SK-N-SH (cell line): ENCODE measurements at regions not wholly inside any gene's neighbourhood (a gene's known extent, or its start where the extent isn't known, plus 50 kb on each side); places are given as distances from the start of the nearest gene placed in this dataset.

ENCODE experiments used
- EZH2phosphoT487 ChIP-seq: fragments of 200-600 bp; sonication (generic); IDR thresholded peaks from 2 replicates; pipeline ENCODE4 v1.6.1; 2017; ENCODE audit warnings: low read depth, mixed run types, mild to moderate bottlenecking, antibody characterized with exemption, moderate library complexity, borderline replicate concordance
- GATA2 ChIP-seq: sonication (generic); formaldehyde crosslinking; IDR thresholded peaks from 2 replicates; pipeline ENCODE4 v1.5.0; 2020; ENCODE audit warnings: mild to moderate bottlenecking, missing genetic modification reagents
- POLR2AphosphoS5 ChIP-seq: IDR thresholded peaks from 2 replicates; pipeline ENCODE4 v1.6.1; 2012; ENCODE audit warnings: low read depth, low read length
- RAD21 ChIP-seq: IDR thresholded peaks from 2 replicates; pipeline ENCODE4 v1.6.1; 2012; ENCODE audit warnings: mild to moderate bottlenecking, low read length
- TAF1 ChIP-seq: IDR thresholded peaks from 2 replicates; pipeline ENCODE4 v1.6.1; 2012; ENCODE audit warnings: low read depth, mild to moderate bottlenecking, low read length, moderate library complexity, borderline replicate concordance
- TF ChIP-seq, protein P1 (sequence below): fragments of 200-600 bp; sonication (generic); IDR thresholded peaks from 2 replicates; pipeline ENCODE4 v1.6.1; 2017; ENCODE audit warnings: antibody characterized with exemption, mild to moderate bottlenecking, moderate library complexity
- TF ChIP-seq, protein P2 (sequence below): fragments of 150-350 bp; IDR thresholded peaks from 2 replicates; pipeline ENCODE4 v1.6.1; 2017; ENCODE audit warnings: antibody characterized with exemption, low read length, low read depth, borderline replicate concordance
- TF ChIP-seq, protein P3 (sequence below): IDR thresholded peaks from 2 replicates; pipeline ENCODE4 v1.6.1; 2012; ENCODE audit warnings: mild to moderate bottlenecking, low read depth, low read length, moderate library complexity

DNA sequence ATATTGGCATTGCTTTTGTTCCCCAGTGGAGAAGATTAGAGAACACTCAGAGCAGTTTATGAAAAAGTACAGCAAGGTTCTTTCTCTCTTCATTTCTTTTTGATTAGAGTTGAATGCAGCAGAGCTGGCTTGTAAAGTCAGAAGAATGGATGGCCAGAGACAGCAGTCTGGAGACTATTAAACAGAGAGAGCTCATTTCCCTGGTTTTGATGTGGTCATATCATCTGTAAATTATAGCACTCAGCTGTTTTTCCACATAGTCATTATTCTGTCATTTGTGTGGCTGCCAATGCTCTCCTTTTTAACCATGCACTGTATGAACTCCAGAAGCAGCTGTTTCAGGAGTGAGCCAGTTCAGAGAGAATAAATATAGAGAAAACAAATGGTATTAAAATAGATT lies 177.4 kb upstream of the CRBN start:
- TF ChIP-seq, protein P1, sequence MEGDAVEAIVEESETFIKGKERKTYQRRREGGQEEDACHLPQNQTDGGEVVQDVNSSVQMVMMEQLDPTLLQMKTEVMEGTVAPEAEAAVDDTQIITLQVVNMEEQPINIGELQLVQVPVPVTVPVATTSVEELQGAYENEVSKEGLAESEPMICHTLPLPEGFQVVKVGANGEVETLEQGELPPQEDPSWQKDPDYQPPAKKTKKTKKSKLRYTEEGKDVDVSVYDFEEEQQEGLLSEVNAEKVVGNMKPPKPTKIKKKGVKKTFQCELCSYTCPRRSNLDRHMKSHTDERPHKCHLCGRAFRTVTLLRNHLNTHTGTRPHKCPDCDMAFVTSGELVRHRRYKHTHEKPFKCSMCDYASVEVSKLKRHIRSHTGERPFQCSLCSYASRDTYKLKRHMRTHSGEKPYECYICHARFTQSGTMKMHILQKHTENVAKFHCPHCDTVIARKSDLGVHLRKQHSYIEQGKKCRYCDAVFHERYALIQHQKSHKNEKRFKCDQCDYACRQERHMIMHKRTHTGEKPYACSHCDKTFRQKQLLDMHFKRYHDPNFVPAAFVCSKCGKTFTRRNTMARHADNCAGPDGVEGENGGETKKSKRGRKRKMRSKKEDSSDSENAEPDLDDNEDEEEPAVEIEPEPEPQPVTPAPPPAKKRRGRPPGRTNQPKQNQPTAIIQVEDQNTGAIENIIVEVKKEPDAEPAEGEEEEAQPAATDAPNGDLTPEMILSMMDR: no peak
- TF ChIP-seq, protein P2, sequence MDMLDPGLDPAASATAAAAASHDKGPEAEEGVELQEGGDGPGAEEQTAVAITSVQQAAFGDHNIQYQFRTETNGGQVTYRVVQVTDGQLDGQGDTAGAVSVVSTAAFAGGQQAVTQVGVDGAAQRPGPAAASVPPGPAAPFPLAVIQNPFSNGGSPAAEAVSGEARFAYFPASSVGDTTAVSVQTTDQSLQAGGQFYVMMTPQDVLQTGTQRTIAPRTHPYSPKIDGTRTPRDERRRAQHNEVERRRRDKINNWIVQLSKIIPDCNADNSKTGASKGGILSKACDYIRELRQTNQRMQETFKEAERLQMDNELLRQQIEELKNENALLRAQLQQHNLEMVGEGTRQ: no peak
- TF ChIP-seq RAD21: no peak
- TF ChIP-seq GATA2 (CRISPR knock-in tag): no peak
- TF ChIP-seq, protein P3, sequence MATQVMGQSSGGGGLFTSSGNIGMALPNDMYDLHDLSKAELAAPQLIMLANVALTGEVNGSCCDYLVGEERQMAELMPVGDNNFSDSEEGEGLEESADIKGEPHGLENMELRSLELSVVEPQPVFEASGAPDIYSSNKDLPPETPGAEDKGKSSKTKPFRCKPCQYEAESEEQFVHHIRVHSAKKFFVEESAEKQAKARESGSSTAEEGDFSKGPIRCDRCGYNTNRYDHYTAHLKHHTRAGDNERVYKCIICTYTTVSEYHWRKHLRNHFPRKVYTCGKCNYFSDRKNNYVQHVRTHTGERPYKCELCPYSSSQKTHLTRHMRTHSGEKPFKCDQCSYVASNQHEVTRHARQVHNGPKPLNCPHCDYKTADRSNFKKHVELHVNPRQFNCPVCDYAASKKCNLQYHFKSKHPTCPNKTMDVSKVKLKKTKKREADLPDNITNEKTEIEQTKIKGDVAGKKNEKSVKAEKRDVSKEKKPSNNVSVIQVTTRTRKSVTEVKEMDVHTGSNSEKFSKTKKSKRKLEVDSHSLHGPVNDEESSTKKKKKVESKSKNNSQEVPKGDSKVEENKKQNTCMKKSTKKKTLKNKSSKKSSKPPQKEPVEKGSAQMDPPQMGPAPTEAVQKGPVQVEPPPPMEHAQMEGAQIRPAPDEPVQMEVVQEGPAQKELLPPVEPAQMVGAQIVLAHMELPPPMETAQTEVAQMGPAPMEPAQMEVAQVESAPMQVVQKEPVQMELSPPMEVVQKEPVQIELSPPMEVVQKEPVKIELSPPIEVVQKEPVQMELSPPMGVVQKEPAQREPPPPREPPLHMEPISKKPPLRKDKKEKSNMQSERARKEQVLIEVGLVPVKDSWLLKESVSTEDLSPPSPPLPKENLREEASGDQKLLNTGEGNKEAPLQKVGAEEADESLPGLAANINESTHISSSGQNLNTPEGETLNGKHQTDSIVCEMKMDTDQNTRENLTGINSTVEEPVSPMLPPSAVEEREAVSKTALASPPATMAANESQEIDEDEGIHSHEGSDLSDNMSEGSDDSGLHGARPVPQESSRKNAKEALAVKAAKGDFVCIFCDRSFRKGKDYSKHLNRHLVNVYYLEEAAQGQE: no peak
- TF ChIP-seq TAF1: no peak
- TF ChIP-seq EZH2phosphoT487: no peak
- TF ChIP-seq POLR2AphosphoS5: no peak
